CD14-positive monocyte (primary cell): ENCODE measurements at regions not wholly inside any gene's neighbourhood (a gene's known extent, or its start where the extent isn't known, plus 50 kb on each side); places are given as distances from the start of the nearest gene placed in this dataset.

Experiments
- DNase-seq, 3 donors: peaks; one replicate each; pipeline ENCODE4 v3.0.0-alpha.2; 2011 to 2022
- H2AFZ ChIP-seq: 2 replicates; pipeline ENCODE4 v1.6.0; 2012; ENCODE audit warnings: mild to moderate bottlenecking, low read depth, low read length, inconsistent platforms; ENCODE audit not compliant: insufficient read depth, poor library complexity, severe bottlenecking
- H3K27ac ChIP-seq, 2 donors: 1 replicate in 1 of 2; 2 replicates in 1 of 2; pipeline ENCODE4 v1.5.1; 2012 to 2013; ENCODE audit warnings: low read length in 2 of 2, control low read depth in 1 of 2, inconsistent platforms in 1 of 2, low read depth in 1 of 2, mild to moderate bottlenecking in 1 of 2
- H3K27me3 ChIP-seq, 2 donors: one replicate each; pipeline versions ENCODE4 v1.6.0 to v1.6.1; 2011 to 2013; ENCODE audit warnings: low read length in 2 of 2; ENCODE audit not compliant: control insufficient read depth in 2 of 2, insufficient read depth in 2 of 2
- H3K36me3 ChIP-seq, 2 donors: replicated peaks in 1 of 2; 1 replicate in 1 of 2; 2 replicates in 1 of 2; pipeline versions ENCODE4 v1.5.1 to v1.6.1; 2012 to 2013; ENCODE audit warnings: low read length in 2 of 2, control low read depth in 1 of 2, inconsistent platforms in 1 of 2, mild to moderate bottlenecking in 1 of 2; ENCODE audit not compliant: insufficient read depth in 2 of 2, control insufficient read depth in 1 of 2
- H3K4me1 ChIP-seq, 2 donors: 1 replicate in 1 of 2; 2 replicates in 1 of 2; pipeline versions ENCODE4 v1.5.1 to v1.6.1; 2012 to 2013; ENCODE audit warnings: low read length in 2 of 2, control low read depth in 1 of 2, inconsistent platforms in 1 of 2, mild to moderate bottlenecking in 1 of 2, moderate library complexity in 1 of 2; ENCODE audit not compliant: insufficient read depth in 2 of 2, control insufficient read depth in 1 of 2
- H3K4me2 ChIP-seq: replicated peaks from 2 replicates; pipeline ENCODE3; 2012; ENCODE audit warnings: low read length, moderate library complexity, mild to moderate bottlenecking; ENCODE audit not compliant: poor library complexity, severe bottlenecking; ENCODE audit errors: extremely low read depth
- H3K4me3 ChIP-seq, 3 experiments: fragments of 200-600 bp in 1 of 3; sonication (generic) in 1 of 3; replicated peaks in 1 of 3; 1 replicate in 2 of 3; 2 replicates in 1 of 3; pipeline ENCODE4 v1.5.1; 2011 to 2013; ENCODE audit warnings: low read length in 3 of 3, mild to moderate bottlenecking in 3 of 3, control low read depth in 2 of 3, low read depth in 2 of 3, inconsistent platforms in 1 of 3, moderate library complexity in 1 of 3
- H3K79me2 ChIP-seq: 2 replicates; pipeline ENCODE4 v1.6.0; 2012; ENCODE audit warnings: mild to moderate bottlenecking, control low read depth, inconsistent platforms, low read length, moderate library complexity; ENCODE audit not compliant: insufficient read depth
- H3K9ac ChIP-seq: 2 replicates; pipeline ENCODE4 v1.6.0; 2017; ENCODE audit warnings: low read length, mild to moderate bottlenecking; ENCODE audit not compliant: insufficient read depth, poor library complexity, severe bottlenecking
- H3K9me3 ChIP-seq, 2 donors: replicated peaks in 1 of 2; 1 replicate in 1 of 2; 2 replicates in 1 of 2; pipeline versions ENCODE4 v1.5.1 to v1.6.1; 2012 to 2013; ENCODE audit warnings: low read length in 2 of 2, control low read depth in 1 of 2; ENCODE audit not compliant: control insufficient read depth in 1 of 2, insufficient read depth in 1 of 2
- H4K20me1 ChIP-seq: 2 replicates; pipeline ENCODE4 v1.6.0; 2012; ENCODE audit warnings: mild to moderate bottlenecking, low read length, control low read depth, moderate library complexity; ENCODE audit not compliant: insufficient read depth
- H3K27ac Mint-ChIP-seq, 7 donors: one replicate each; pipeline ENCODE4 v1.8.0; 2020; ENCODE audit warnings: mild to moderate bottlenecking in 7 of 7, mixed read lengths in 7 of 7, moderate library complexity in 6 of 7, inconsistent platforms in 2 of 7
- H3K27me3 Mint-ChIP-seq, 3 donors: one replicate each; pipeline ENCODE4 v1.8.0; 2021 to 2022; ENCODE audit warnings: low read depth in 3 of 3, mild to moderate bottlenecking in 3 of 3, mixed read lengths in 3 of 3, moderate library complexity in 3 of 3, inconsistent platforms in 1 of 3
- H3K36me3 Mint-ChIP-seq, 2 donors: one replicate each; pipeline ENCODE4 v1.8.0; 2020; ENCODE audit warnings: mixed read lengths in 2 of 2, inconsistent platforms in 1 of 2, mild to moderate bottlenecking in 1 of 2
- H3K4me1 Mint-ChIP-seq: one replicate; pipeline ENCODE4 v1.8.0; 2020; ENCODE audit warnings: mild to moderate bottlenecking, mixed read lengths
- H3K4me3 Mint-ChIP-seq, 2 donors: one replicate each; pipeline ENCODE4 v1.8.0; 2020; ENCODE audit warnings: mild to moderate bottlenecking in 2 of 2, mixed read lengths in 2 of 2, moderate library complexity in 1 of 2
- H3K9me3 Mint-ChIP-seq, 7 donors: one replicate each; pipeline ENCODE4 v1.8.0; 2020 to 2022; ENCODE audit warnings: mixed read lengths in 7 of 7, mild to moderate bottlenecking in 6 of 7, moderate library complexity in 6 of 7, inconsistent platforms in 2 of 7
- WGBS: methylation state at CpG from one replicate; pipeline ENCODE4 v1.1.5; 2013; ENCODE audit warnings: missing lambda C conversion rate; ENCODE audit not compliant: insufficient coverage; 5-methylcytosine and 5-hydroxymethylcytosine counted together
- intact Hi-C, 2 donors: fragments of 100-400 bp; cut with micrococcal nuclease; formaldehyde crosslinking; loops; one replicate each; pipeline versions ENCODE4 v1.15.0 to v1.15.1; 2023
- TF ChIP-seq, protein P1 (sequence below): fragments of 200-600 bp; IDR thresholded peaks from one replicate; pipeline ENCODE4 v1.8.0; 2022; ENCODE audit warnings: antibody characterized with exemption, mild to moderate bottlenecking

DNA sequence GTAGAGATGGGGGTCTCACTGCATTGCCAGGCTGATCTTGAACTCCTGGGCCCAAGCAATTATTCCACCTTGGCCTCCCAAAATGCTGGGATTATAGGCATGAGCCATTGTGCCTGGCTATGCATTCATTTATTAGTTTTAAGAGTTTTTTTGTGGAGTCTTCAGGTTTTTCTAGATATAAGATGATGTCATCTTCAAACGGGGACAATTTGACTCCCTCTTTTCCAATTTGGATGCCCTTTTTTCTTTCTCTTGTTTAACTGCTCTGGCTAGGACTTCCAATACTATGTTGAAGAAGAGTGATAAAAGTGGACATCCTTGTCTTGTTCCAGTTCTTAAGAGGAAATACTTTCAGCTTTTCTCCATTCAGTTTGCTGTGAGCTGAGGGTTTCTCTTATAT, 113.7 kb upstream of the PARD3B start:
- H3K36me3 ChIP-seq = no peaks in the 10 kb centered on the region
- Mint-ChIP-seq H3K4me1 (no peaks in the 10 kb centered on the region), H3K27ac (no peak overlapping the region), H3K36me3 (no peaks in the 10 kb centered on the region), H3K4me3 (no peak overlapping the region), H3K9me3 (peaks cover 6 to 21% (median 11%) of the 10 kb centered on the region in 7 donors), H3K27me3 (peaks cover 0 to 1% (median 0%) of the 10 kb centered on the region in 3 donors)
- no peak overlapping the region for H3K4me3 ChIP-seq
- no peak overlapping the region for H3K9ac ChIP-seq
- intact Hi-C loops = no loop called here
- H2AFZ ChIP-seq = no peak overlapping the region
- no peak overlapping the region for H3K4me2 ChIP-seq
- no CpG with 5 or more reads among the region's 1 CpG for WGBS
- no peaks in the 10 kb centered on the region for H3K4me1 ChIP-seq
- H3K9me3 ChIP-seq = peaks cover 12 to 17% of the 10 kb centered on the region in 2 donors
- H4K20me1 ChIP-seq = no peaks in the 10 kb centered on the region
- no peak for DNase-seq
- TF ChIP-seq, protein P1, sequence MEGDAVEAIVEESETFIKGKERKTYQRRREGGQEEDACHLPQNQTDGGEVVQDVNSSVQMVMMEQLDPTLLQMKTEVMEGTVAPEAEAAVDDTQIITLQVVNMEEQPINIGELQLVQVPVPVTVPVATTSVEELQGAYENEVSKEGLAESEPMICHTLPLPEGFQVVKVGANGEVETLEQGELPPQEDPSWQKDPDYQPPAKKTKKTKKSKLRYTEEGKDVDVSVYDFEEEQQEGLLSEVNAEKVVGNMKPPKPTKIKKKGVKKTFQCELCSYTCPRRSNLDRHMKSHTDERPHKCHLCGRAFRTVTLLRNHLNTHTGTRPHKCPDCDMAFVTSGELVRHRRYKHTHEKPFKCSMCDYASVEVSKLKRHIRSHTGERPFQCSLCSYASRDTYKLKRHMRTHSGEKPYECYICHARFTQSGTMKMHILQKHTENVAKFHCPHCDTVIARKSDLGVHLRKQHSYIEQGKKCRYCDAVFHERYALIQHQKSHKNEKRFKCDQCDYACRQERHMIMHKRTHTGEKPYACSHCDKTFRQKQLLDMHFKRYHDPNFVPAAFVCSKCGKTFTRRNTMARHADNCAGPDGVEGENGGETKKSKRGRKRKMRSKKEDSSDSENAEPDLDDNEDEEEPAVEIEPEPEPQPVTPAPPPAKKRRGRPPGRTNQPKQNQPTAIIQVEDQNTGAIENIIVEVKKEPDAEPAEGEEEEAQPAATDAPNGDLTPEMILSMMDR = no peak
- H3K79me2 ChIP-seq = no peaks in the 10 kb centered on the region
- no peak overlapping the region for H3K27ac ChIP-seq
- H3K27me3 ChIP-seq = no peaks in the 10 kb centered on the region

DNA sequence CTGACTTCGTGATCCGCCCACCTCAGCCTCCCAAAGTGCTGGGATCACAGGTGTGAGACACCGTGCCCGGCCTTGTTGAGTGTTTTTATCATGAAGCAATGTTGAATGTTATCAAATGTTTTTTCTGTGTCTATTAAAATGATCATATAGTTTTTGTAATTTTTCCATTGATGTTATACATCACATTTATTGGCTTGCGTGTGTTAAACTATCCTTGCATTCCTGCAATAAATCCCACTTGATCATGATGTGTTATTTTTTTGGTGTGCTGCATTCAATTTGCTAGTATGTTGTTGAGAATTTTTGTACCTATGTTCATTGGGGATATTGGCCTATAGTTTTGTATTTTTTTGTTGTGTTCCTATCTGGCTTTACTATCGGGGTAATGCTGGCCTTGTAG, 113.1 kb upstream of the PARD3B start:
- Histone ChIP-seq H3K36me3 (no peaks in the 10 kb centered on the region), H3K9me3 (peaks cover 12 to 17% of the 10 kb centered on the region in 2 donors), H3K27ac (no peak overlapping the region), H3K79me2 (no peaks in the 10 kb centered on the region), H4K20me1 (no peaks in the 10 kb centered on the region), H3K4me1 (no peaks in the 10 kb centered on the region), H3K4me2 (no peak overlapping the region), H3K4me3 (no peak overlapping the region), H3K9ac (no peak overlapping the region), H3K27me3 (no peaks in the 10 kb centered on the region), H2AFZ (no peak overlapping the region)
- WGBS = no CpG with 5 or more reads among the region's 6 CpGs
- Mint-ChIP-seq H3K27me3 (peaks cover 0 to 1% (median 0%) of the 10 kb centered on the region in 3 donors), H3K27ac (no peak overlapping the region), H3K9me3 (peaks cover 6 to 21% (median 13%) of the 10 kb centered on the region in 7 donors), H3K36me3 (no peaks in the 10 kb centered on the region), H3K4me3 (no peak overlapping the region), H3K4me1 (no peaks in the 10 kb centered on the region)
- intact Hi-C loops = no loop called here
- TF ChIP-seq, protein P1 = no peak
- DNase-seq = no peak
